HG03025 (cell line): ENCODE measurements at regions not wholly inside any gene's neighbourhood (a gene's known extent, or its start where the extent isn't known, plus 50 kb on each side); places are given as distances from the start of the nearest gene placed in this dataset.
"Not testable (repeated sequence)": the region's sequence is repeated elsewhere in the genome, so short reads cannot be mapped to it uniquely, and the experiment has no call there.

Experiments
- ATAC-seq: cut with Tn5 transposase; IDR thresholded peaks from one replicate; pipeline ENCODE4 v1.9.1; 2021; ENCODE audit warnings: mild to moderate bottlenecking, moderate library complexity; ENCODE audit not compliant: unreplicated experiment, low FRiP score

- ATAC-seq, result not testable (repeated sequence)
These were observed 64.4 kb downstream of the KLRB1 start for GRCh38 chr12:9543341-9543740.

- ATAC-seq, result not testable (repeated sequence)
These were observed 64.9 kb downstream of the KLRB1 start for GRCh38 chr12:9542827-9543226.

GRCh38 chr12:9515925-9516324, 91.8 kb downstream of the KLRB1 start:
- not testable (repeated sequence) for ATAC-seq

GRCh38 chr12:9512695-9513094, 95.0 kb downstream of the KLRB1 start:
- ATAC-seq, result not testable (repeated sequence)

GRCh38 chr12:9510392-9511011, 97.2 kb downstream of the KLRB1 start:
- not testable (repeated sequence) for ATAC-seq

- ATAC-seq, result no peak
These were observed 98.1 kb downstream of the KLRB1 start for GRCh38 chr12:9509464-9510161.

GRCh38 chr12:9506746-9507145, 101.0 kb downstream of the KLRB1 start:
- no peak for ATAC-seq

- ATAC-seq, result not testable (repeated sequence)
These were observed 104.3 kb downstream of the KLRB1 start for GRCh38 chr12:9503384-9503783.

GRCh38 chr12:9502845-9503244, 104.9 kb downstream of the KLRB1 start:
- not testable (repeated sequence) for ATAC-seq

- not testable (repeated sequence) for ATAC-seq
These were observed 114.4 kb downstream of the KLRB1 start for GRCh38 chr12:9493325-9493724.

- not testable (repeated sequence) for ATAC-seq
These were observed 126.4 kb downstream of the KLRB1 start for GRCh38 chr12:9481289-9481688.

- ATAC-seq, result not testable (repeated sequence)
These were observed 133.5 kb downstream of the KLRB1 start for GRCh38 chr12:9474197-9474596.

- ATAC-seq, result not testable (repeated sequence)
These were observed 134.1 kb downstream of the KLRB1 start for GRCh38 chr12:9473638-9474037.

- ATAC-seq, result not testable (repeated sequence)
These were observed 136.2 kb downstream of the KLRB1 start for GRCh38 chr12:9471501-9471900.

GRCh38 chr12:9470367-9470766, 137.3 kb downstream of the KLRB1 start:
- ATAC-seq, result not testable (repeated sequence)

GRCh38 chr12:9469956-9470355, 137.8 kb downstream of the KLRB1 start:
- not testable (repeated sequence) for ATAC-seq

- not testable (repeated sequence) for ATAC-seq
These were observed 138.3 kb downstream of the KLRB1 start for GRCh38 chr12:9469463-9469862.

GRCh38 chr12:9468998-9469397, 138.7 kb downstream of the KLRB1 start:
- ATAC-seq, result not testable (repeated sequence)

GRCh38 chr12:9468144-9468543, 139.6 kb downstream of the KLRB1 start:
- ATAC-seq, result not testable (repeated sequence)

- no peak for ATAC-seq
These were observed 143.3 kb downstream of the KLRB1 start for GRCh38 chr12:9464408-9464807.

GRCh38 chr12:9455516-9455915, 152.2 kb downstream of the KLRB1 start:
- not testable (repeated sequence) for ATAC-seq

- ATAC-seq, result not testable (repeated sequence)
These were observed 153.7 kb downstream of the KLRB1 start for GRCh38 chr12:9454021-9454420.
